Natural killer cell treated with Interleukin-12 subunit alpha and Interleukin-12 subunit beta and Interleukin-15 and Interleukin-18, amount 100 ng/mL, for 72 hours (primary cell): ENCODE measurements at regions not wholly inside any gene's neighbourhood (a gene's known extent, or its start where the extent isn't known, plus 50 kb on each side); places are given as distances from the start of the nearest gene placed in this dataset.

Source experiments
- ATAC-seq, 2 donors: fragments of 150-1000 bp; cut with Tn5 transposase in 1 of 2; sonication (Bioruptor Pico), chemical (Tn5 transposase) in 1 of 2; 2 replicates each; pipeline ENCODE4 v1.10.0; 2021
- DNase-seq: peaks from one replicate; pipeline ENCODE4 v3.0.0; 2022; ENCODE audit warnings: low spot score
- H3K27ac Mint-ChIP-seq, 2 donors: 1 replicate in 1 of 2; 2 replicates in 1 of 2; pipeline ENCODE4 v1.8.0; 2022; ENCODE audit warnings: mixed read lengths in 2 of 2, mild to moderate bottlenecking in 1 of 2, moderate library complexity in 1 of 2
- H3K27me3 Mint-ChIP-seq, 2 donors: 1 replicate in 1 of 2; 2 replicates in 1 of 2; pipeline ENCODE4 v1.8.0; 2022; ENCODE audit warnings: mixed read lengths in 2 of 2
- H3K36me3 Mint-ChIP-seq: one replicate; pipeline ENCODE4 v1.8.0; 2022; ENCODE audit warnings: mixed read lengths
- H3K4me1 Mint-ChIP-seq, 2 donors: 1 replicate in 1 of 2; 2 replicates in 1 of 2; pipeline ENCODE4 v1.8.0; 2022; ENCODE audit warnings: low read depth in 2 of 2, mixed read lengths in 2 of 2, mild to moderate bottlenecking in 1 of 2
- H3K4me3 Mint-ChIP-seq: one replicate; pipeline ENCODE4 v1.8.0; 2022; ENCODE audit warnings: mixed read lengths
- H3K9me3 Mint-ChIP-seq: 2 replicates; pipeline ENCODE4 v1.8.0; 2022; ENCODE audit warnings: mixed read lengths

- peaks cover 12 to 35% of the 10 kb centered on the region in 2 donors for H3K27me3 Mint-ChIP-seq
- H3K4me1 Mint-ChIP-seq: no peaks in the 10 kb centered on the region
- no peak overlapping the region for H3K27ac Mint-ChIP-seq
- no peaks in the 10 kb centered on the region for H3K9me3 Mint-ChIP-seq
- H3K36me3 Mint-ChIP-seq: no peaks in the 10 kb centered on the region
- ATAC-seq (no peak), DNase-seq (no peak)
- H3K4me3 Mint-ChIP-seq: no peak overlapping the region
Observed at GRCh38 chr15:69848551-69849231, 249.0 kb downstream of the TLE3 start.

GRCh38 chr15:69849232-69849610, 248.5 kb downstream of the TLE3 start:
- H3K36me3 Mint-ChIP-seq: no peaks in the 10 kb centered on the region
- H3K27ac Mint-ChIP-seq: no peak overlapping the region
- DNase-seq (no peak), ATAC-seq (no peak)
- H3K9me3 Mint-ChIP-seq: no peaks in the 10 kb centered on the region
- H3K27me3 Mint-ChIP-seq: peaks cover 12 to 31% of the 10 kb centered on the region in 2 donors
- no peaks in the 10 kb centered on the region for H3K4me1 Mint-ChIP-seq
- H3K4me3 Mint-ChIP-seq: no peak overlapping the region

GRCh38 chr15:69852482-69852881, 245.2 kb downstream of the TLE3 start:
- Mint-ChIP-seq H3K4me3 (no peak overlapping the region), H3K36me3 (no peaks in the 10 kb centered on the region), H3K9me3 (no peaks in the 10 kb centered on the region), H3K4me1 (no peaks in the 10 kb centered on the region), H3K27me3 (peaks cover 12 to 26% of the 10 kb centered on the region in 2 donors), H3K27ac (no peak overlapping the region)
- ATAC-seq (no peak), DNase-seq (no peak)

- Mint-ChIP-seq H3K4me1 (peaks cover 0 to 3% of the 10 kb centered on the region in 2 donors), H3K4me3 (no peak overlapping the region), H3K9me3 (no peaks in the 10 kb centered on the region), H3K36me3 (no peaks in the 10 kb centered on the region), H3K27ac (no peak overlapping the region), H3K27me3 (peaks cover 12 to 25% of the 10 kb centered on the region in 2 donors)
- DNase-seq (no peak), ATAC-seq (no peak)
Observed at GRCh38 chr15:69852916-69853315, 244.8 kb downstream of the TLE3 start.

GRCh38 chr15:69853544-69853951, 244.2 kb downstream of the TLE3 start:
- peaks cover 0 to 4% of the 10 kb centered on the region in 2 donors for H3K4me1 Mint-ChIP-seq
- H3K27me3 Mint-ChIP-seq: peaks cover 7 to 22% of the 10 kb centered on the region in 2 donors
- no peak overlapping the region for H3K27ac Mint-ChIP-seq
- DNase-seq (no peak), ATAC-seq (no peak)
- H3K4me3 Mint-ChIP-seq: no peak overlapping the region
- no peaks in the 10 kb centered on the region for H3K9me3 Mint-ChIP-seq
- H3K36me3 Mint-ChIP-seq: no peaks in the 10 kb centered on the region

- no peak overlapping the region for H3K27ac Mint-ChIP-seq
- ATAC-seq (no peak), DNase-seq (no peak)
- H3K9me3 Mint-ChIP-seq: no peaks in the 10 kb centered on the region
- no peak overlapping the region for H3K4me3 Mint-ChIP-seq
- H3K36me3 Mint-ChIP-seq: no peaks in the 10 kb centered on the region
- peaks cover 0 to 4% of the 10 kb centered on the region in 2 donors for H3K4me1 Mint-ChIP-seq
- peaks cover 2 to 17% of the 10 kb centered on the region in 2 donors for H3K27me3 Mint-ChIP-seq
Observed at GRCh38 chr15:69854001-69854400, 243.7 kb downstream of the TLE3 start.

GRCh38 chr15:69854521-69855181, 243.1 kb downstream of the TLE3 start:
- Mint-ChIP-seq H3K4me3 (no peak overlapping the region), H3K27me3 (peaks cover 0 to 15% of the 10 kb centered on the region in 2 donors), H3K9me3 (no peaks in the 10 kb centered on the region), H3K36me3 (no peaks in the 10 kb centered on the region), H3K4me1 (peaks cover 0 to 4% of the 10 kb centered on the region in 2 donors), H3K27ac (no peak overlapping the region)
- DNase-seq (peak; percentile 20), ATAC-seq (no peak)

GRCh38 chr15:69855258-69856000, 242.3 kb downstream of the TLE3 start:
- ATAC-seq (no peak), DNase-seq (peak; percentile 20)
- H3K36me3 Mint-ChIP-seq: no peaks in the 10 kb centered on the region
- H3K4me1 Mint-ChIP-seq: peaks cover 0 to 4% of the 10 kb centered on the region in 2 donors
- no peak overlapping the region for H3K27ac Mint-ChIP-seq
- no peak overlapping the region for H3K4me3 Mint-ChIP-seq
- no peaks in the 10 kb centered on the region for H3K9me3 Mint-ChIP-seq
- H3K27me3 Mint-ChIP-seq: peaks cover 4 to 17% of the 10 kb centered on the region in 2 donors

GRCh38 chr15:69857250-69857649, 240.5 kb downstream of the TLE3 start:
- no peak overlapping the region for H3K4me3 Mint-ChIP-seq
- no peaks in the 10 kb centered on the region for H3K9me3 Mint-ChIP-seq
- DNase-seq: peak; percentile 26
- peaks cover 7 to 16% of the 10 kb centered on the region in 2 donors for H3K27me3 Mint-ChIP-seq
- H3K4me1 Mint-ChIP-seq: peaks cover 0 to 4% of the 10 kb centered on the region in 2 donors
- ATAC-seq: no peak
- H3K27ac Mint-ChIP-seq: no peak overlapping the region
- no peaks in the 10 kb centered on the region for H3K36me3 Mint-ChIP-seq

- Mint-ChIP-seq H3K4me1 (peaks cover 0 to 4% of the 10 kb centered on the region in 2 donors), H3K4me3 (no peak overlapping the region), H3K27ac (no peak overlapping the region), H3K27me3 (peaks cover 7 to 17% of the 10 kb centered on the region in 2 donors), H3K36me3 (no peaks in the 10 kb centered on the region), H3K9me3 (no peaks in the 10 kb centered on the region)
- ATAC-seq (no peak), DNase-seq (peak; percentile 59)
Observed at GRCh38 chr15:69857686-69858391, 239.9 kb downstream of the TLE3 start.

GRCh38 chr15:69858456-69858855, 239.3 kb downstream of the TLE3 start:
- H3K9me3 Mint-ChIP-seq: no peaks in the 10 kb centered on the region
- H3K36me3 Mint-ChIP-seq: no peaks in the 10 kb centered on the region
- no peak overlapping the region for H3K27ac Mint-ChIP-seq
- ATAC-seq (no peak), DNase-seq (peak; percentile 62)
- no peak overlapping the region for H3K4me3 Mint-ChIP-seq
- H3K4me1 Mint-ChIP-seq: peaks cover 0 to 4% of the 10 kb centered on the region in 2 donors
- H3K27me3 Mint-ChIP-seq: peaks cover 7 to 14% of the 10 kb centered on the region in 2 donors

- Mint-ChIP-seq H3K27me3 (peaks cover 7 to 17% of the 10 kb centered on the region in 2 donors), H3K4me1 (peaks cover 0 to 4% of the 10 kb centered on the region in 2 donors), H3K36me3 (no peaks in the 10 kb centered on the region), H3K27ac (no peak overlapping the region), H3K4me3 (no peak overlapping the region), H3K9me3 (no peaks in the 10 kb centered on the region)
- no peak for DNase-seq
- ATAC-seq: no peak
Observed at GRCh38 chr15:69859866-69860265, 237.9 kb downstream of the TLE3 start.

GRCh38 chr15:69860321-69860720, 237.4 kb downstream of the TLE3 start:
- Mint-ChIP-seq H3K36me3 (no peaks in the 10 kb centered on the region), H3K4me3 (no peak overlapping the region), H3K27ac (no peak overlapping the region), H3K9me3 (no peaks in the 10 kb centered on the region), H3K4me1 (peaks cover 0 to 4% of the 10 kb centered on the region in 2 donors), H3K27me3 (peaks cover 7 to 17% of the 10 kb centered on the region in 2 donors)
- peak; percentile 25 for DNase-seq
- no peak for ATAC-seq
